ENCODE measurements at regions not wholly inside any gene's neighbourhood (a gene's known extent, or its start where the extent isn't known, plus 50 kb on each side); places are given as distances from the start of the nearest gene placed in this dataset.

DNA sequence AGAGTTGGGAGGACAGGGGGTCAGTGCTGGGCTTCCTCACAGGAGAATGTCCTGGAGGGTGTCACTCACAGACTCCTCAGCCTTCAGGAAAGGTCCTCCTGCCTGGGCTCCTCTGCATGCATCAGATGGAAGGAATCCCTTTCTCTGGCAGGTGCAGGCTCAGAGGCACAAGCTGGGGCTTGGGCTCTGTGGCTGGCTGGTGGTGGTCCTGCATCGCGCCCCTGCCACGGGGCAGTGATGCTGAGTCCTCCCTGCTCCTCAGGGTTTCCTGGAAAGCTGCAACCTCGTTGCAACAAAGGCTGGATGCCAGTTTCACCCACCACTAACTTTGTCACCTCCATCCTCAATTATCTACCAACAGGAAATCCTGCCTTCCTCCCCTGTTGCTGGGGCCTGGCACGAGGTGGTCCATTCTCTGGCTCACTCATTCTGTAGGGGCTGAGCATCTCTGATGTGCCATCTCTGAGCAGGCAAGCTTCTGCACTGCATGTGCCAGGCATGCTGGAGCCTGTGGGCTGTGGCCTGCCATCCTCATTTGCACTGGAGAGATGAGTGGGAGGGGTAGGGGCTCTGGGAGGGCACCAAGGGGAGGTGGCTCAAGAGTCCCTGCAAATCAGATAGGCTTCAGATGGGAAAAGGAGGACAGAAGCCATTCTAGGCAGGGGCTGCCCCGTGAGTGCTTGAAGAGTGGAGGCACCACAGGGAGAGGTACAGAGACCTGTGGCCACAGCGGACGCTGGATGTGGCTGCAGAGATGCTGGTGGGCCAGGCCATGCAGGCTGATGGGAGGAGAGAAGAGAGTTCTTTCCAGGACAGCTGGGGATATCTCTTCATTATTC lies 272.6 kb upstream of the HS6ST1 start:
- Histone ChIP-seq H3K27ac (no peak overlapping the region), H4K20me1 (ENCODE audit: insufficient read depth) (no peaks in the 10 kb centered on the region), H3K4me1 (replicated peaks; ENCODE audit: insufficient read depth) (no peaks in the 10 kb centered on the region; the same call in 1 of the 2 replicates), H3K9me3 (ENCODE audit: insufficient read depth, low read depth) (no peaks in the 10 kb centered on the region), H3F3A (ENCODE audit: insufficient read depth, low read depth) (no peaks in the 10 kb centered on the region), H2AFZ (no peak overlapping the region), H3K4me3 (no peak overlapping the region), H3K36me3 (ENCODE audit: low read depth) (no peaks in the 10 kb centered on the region), H3K79me2 (ENCODE audit: low read depth) (no peaks in the 10 kb centered on the region), H3K4me2 (no peak overlapping the region), H3K9me2 (ENCODE audit: insufficient read depth) (no peaks in the 10 kb centered on the region), H3K27me3 (ENCODE audit: insufficient read depth, low read depth) (no peaks in the 10 kb centered on the region)
- intact Hi-C loops (cut with micrococcal nuclease; ENCODE audit: unreplicated experiment): no loop called here
- no peak for DNase-seq
- TF ChIP-seq EZH2 (IDR thresholded peaks at IDR 0.05; ENCODE audit: low read depth): no peak
- no peak for TF ChIP-seq CTCF (conservative IDR thresholded peaks at IDR 0.05)
- ChIA-PET POLR2A (ENCODE audit: unreplicated experiment) (no interaction called here), CTCF (no interaction called here)
- no TSS peak for BruUV-seq (replicated peaks)

- Histone ChIP-seq H3K9me3 (ENCODE audit: insufficient read depth, low read depth) (no peaks in the 10 kb centered on the region), H3K9me2 (ENCODE audit: insufficient read depth) (no peaks in the 10 kb centered on the region), H3K4me2 (no peak overlapping the region), H3K36me3 (ENCODE audit: low read depth) (no peaks in the 10 kb centered on the region), H3K79me2 (ENCODE audit: low read depth) (no peaks in the 10 kb centered on the region), H3K27ac (no peak overlapping the region), H3K27me3 (ENCODE audit: insufficient read depth, low read depth) (no peaks in the 10 kb centered on the region), H3K4me1 (replicated peaks; ENCODE audit: insufficient read depth) (no peaks in the 10 kb centered on the region), H3K4me3 (no peak overlapping the region), H4K20me1 (ENCODE audit: insufficient read depth) (no peaks in the 10 kb centered on the region), H2AFZ (no peak overlapping the region), H3F3A (ENCODE audit: insufficient read depth, low read depth) (no peaks in the 10 kb centered on the region)
- TF ChIP-seq CTCF (conservative IDR thresholded peaks at IDR 0.05): no peak
- TF ChIP-seq EZH2 (IDR thresholded peaks at IDR 0.05; ENCODE audit: low read depth): no peak
- DNase-seq: no peak
- no TSS peak for BruUV-seq (replicated peaks)
- ChIA-PET POLR2A (ENCODE audit: unreplicated experiment) (no interaction called here), CTCF (no interaction called here)
- intact Hi-C loops (cut with micrococcal nuclease; ENCODE audit: unreplicated experiment): no loop called here
Measured at GRCh38 chr2:128591861-128592822, 273.5 kb upstream of the HS6ST1 start.

- Histone ChIP-seq H3K79me2 (ENCODE audit: low read depth) (no peaks in the 10 kb centered on the region), H4K20me1 (ENCODE audit: insufficient read depth) (no peaks in the 10 kb centered on the region), H3K9me3 (ENCODE audit: insufficient read depth, low read depth) (no peaks in the 10 kb centered on the region), H3K9me2 (ENCODE audit: insufficient read depth) (no peaks in the 10 kb centered on the region), H2AFZ (no peak overlapping the region), H3K36me3 (ENCODE audit: low read depth) (no peaks in the 10 kb centered on the region), H3K4me3 (no peak overlapping the region), H3K4me1 (replicated peaks; ENCODE audit: insufficient read depth) (no peaks in the 10 kb centered on the region), H3K27ac (no peak overlapping the region), H3K4me2 (no peak overlapping the region), H3F3A (ENCODE audit: insufficient read depth, low read depth) (no peaks in the 10 kb centered on the region), H3K27me3 (ENCODE audit: insufficient read depth, low read depth) (no peaks in the 10 kb centered on the region)
- DNase-seq: no peak
- ChIA-PET POLR2A (ENCODE audit: unreplicated experiment) (no interaction called here), CTCF (no interaction called here)
- intact Hi-C loops (cut with micrococcal nuclease; ENCODE audit: unreplicated experiment): no loop called here
- TF ChIP-seq CTCF (conservative IDR thresholded peaks at IDR 0.05): no peak
- no peak for TF ChIP-seq EZH2 (IDR thresholded peaks at IDR 0.05; ENCODE audit: low read depth)
- BruUV-seq (replicated peaks): no TSS peak
Measured at GRCh38 chr2:128593518-128593878, 274.8 kb upstream of the HS6ST1 start.
